KMS-11 (cell line): ENCODE measurements at regions not wholly inside any gene's neighbourhood (a gene's known extent, or its start where the extent isn't known, plus 50 kb on each side); places are given as distances from the start of the nearest gene placed in this dataset.

ENCODE experiments used
- H2AFZ ChIP-seq: fragments of 200-600 bp; sonication (generic); 2 replicates; pipeline ENCODE4 v1.6.1; 2016; ENCODE audit warnings: antibody characterized with exemption, mixed run types, low read depth
- H3K27ac ChIP-seq: fragments of 200-600 bp; sonication (generic); 2 replicates; pipeline ENCODE4 v1.6.1; 2016; ENCODE audit warnings: mild to moderate bottlenecking, mixed run types
- H3K27me3 ChIP-seq: fragments of 200-600 bp; sonication (generic); 2 replicates; pipeline ENCODE4 v1.6.1; 2017; ENCODE audit warnings: mild to moderate bottlenecking, low read depth, mixed run types, moderate library complexity; ENCODE audit not compliant: insufficient read depth
- H3K36me3 ChIP-seq: fragments of 200-600 bp; sonication (generic); 2 replicates; pipeline ENCODE4 v1.6.1; 2017; ENCODE audit warnings: mild to moderate bottlenecking, mixed run types; ENCODE audit not compliant: insufficient read depth
- H3K4me1 ChIP-seq: fragments of 200-600 bp; sonication (generic); 2 replicates; pipeline ENCODE4 v1.6.1; 2016; ENCODE audit warnings: mild to moderate bottlenecking, low read depth, mixed run types; ENCODE audit not compliant: poor library complexity, severe bottlenecking
- H3K4me2 ChIP-seq: fragments of 200-600 bp; sonication (generic); 2 replicates; pipeline ENCODE4 v1.7.0; 2016; ENCODE audit warnings: mild to moderate bottlenecking, mixed run types
- H3K4me3 ChIP-seq: fragments of 200-600 bp; sonication (generic); IDR thresholded peaks from 2 replicates; pipeline ENCODE4 v1.6.1; 2017; ENCODE audit warnings: low read depth, low read length, mixed read lengths; ENCODE audit not compliant: insufficient read depth
- H3K79me2 ChIP-seq: fragments of 200-600 bp; sonication (generic); 2 replicates; pipeline ENCODE4 v1.6.1; 2016; ENCODE audit warnings: low read depth, mixed run types; ENCODE audit not compliant: insufficient read depth
- H3K9ac ChIP-seq: fragments of 200-600 bp; sonication (generic); 2 replicates; pipeline ENCODE4 v1.6.1; 2016; ENCODE audit warnings: mild to moderate bottlenecking, mixed run types
- H4K20me1 ChIP-seq: fragments of 200-600 bp; sonication (generic); 2 replicates; pipeline ENCODE4 v1.6.1; 2016; ENCODE audit warnings: mild to moderate bottlenecking, mixed run types; ENCODE audit not compliant: insufficient read depth
- CTCF ChIP-seq: fragments of 200-600 bp; sonication (generic); conservative IDR thresholded peaks from 2 replicates; pipeline ENCODE4 v1.6.1; 2017; ENCODE audit warnings: low read depth, mild to moderate bottlenecking, antibody characterized with exemption, low read length, moderate library complexity, mixed read lengths

- Histone ChIP-seq H3K27me3 (no peaks in the 10 kb centered on the region), H2AFZ (no peak overlapping the region), H3K4me1 (no peaks in the 10 kb centered on the region), H3K36me3 (no peaks in the 10 kb centered on the region), H4K20me1 (no peaks in the 10 kb centered on the region), H3K4me3 (no peak overlapping the region), H3K4me2 (no peak overlapping the region), H3K9ac (no peak overlapping the region), H3K27ac (no peak overlapping the region), H3K79me2 (no peaks in the 10 kb centered on the region)
- TF ChIP-seq CTCF = no peak
Measured at GRCh38 chr17:51499897-51500296, 239.6 kb downstream of the UTP18 start.

GRCh38 chr17:51500454-51500853, 240.1 kb downstream of the UTP18 start:
- Histone ChIP-seq H3K27ac (no peak overlapping the region), H3K27me3 (no peaks in the 10 kb centered on the region), H3K9ac (no peak overlapping the region), H3K36me3 (no peaks in the 10 kb centered on the region), H3K4me3 (no peak overlapping the region), H3K4me1 (no peaks in the 10 kb centered on the region), H3K4me2 (no peak overlapping the region), H2AFZ (no peak overlapping the region), H4K20me1 (no peaks in the 10 kb centered on the region), H3K79me2 (no peaks in the 10 kb centered on the region)
- TF ChIP-seq CTCF = no peak

GRCh38 chr17:51505450-51505849, 245.1 kb downstream of the UTP18 start:
- Histone ChIP-seq H3K79me2 (no peaks in the 10 kb centered on the region), H3K36me3 (no peaks in the 10 kb centered on the region), H3K27ac (no peak overlapping the region), H2AFZ (no peak overlapping the region), H3K9ac (no peak overlapping the region), H3K4me3 (no peak overlapping the region), H3K27me3 (no peaks in the 10 kb centered on the region), H3K4me1 (no peaks in the 10 kb centered on the region), H3K4me2 (no peak overlapping the region), H4K20me1 (no peaks in the 10 kb centered on the region)
- TF ChIP-seq CTCF = no peak

GRCh38 chr17:51507444-51507843, 247.1 kb downstream of the UTP18 start:
- H3K27me3 ChIP-seq = no peaks in the 10 kb centered on the region
- no peaks in the 10 kb centered on the region for H4K20me1 ChIP-seq
- no peak overlapping the region for H3K4me3 ChIP-seq
- no peak overlapping the region for H3K4me2 ChIP-seq
- H3K27ac ChIP-seq = no peak overlapping the region
- no peaks in the 10 kb centered on the region for H3K4me1 ChIP-seq
- H3K79me2 ChIP-seq = no peaks in the 10 kb centered on the region
- H3K36me3 ChIP-seq = no peaks in the 10 kb centered on the region
- H2AFZ ChIP-seq = no peak overlapping the region
- no peak overlapping the region for H3K9ac ChIP-seq
- no peak for TF ChIP-seq CTCF

GRCh38 chr17:51508048-51508447, 247.7 kb downstream of the UTP18 start:
- Histone ChIP-seq H3K9ac (no peak overlapping the region), H3K27ac (no peak overlapping the region), H3K4me3 (no peak overlapping the region), H3K27me3 (no peaks in the 10 kb centered on the region), H3K4me1 (no peaks in the 10 kb centered on the region), H2AFZ (no peak overlapping the region), H3K4me2 (no peak overlapping the region), H3K36me3 (no peaks in the 10 kb centered on the region), H4K20me1 (no peaks in the 10 kb centered on the region), H3K79me2 (no peaks in the 10 kb centered on the region)
- TF ChIP-seq CTCF = no peak
